ENCODE measurements at regions not wholly inside any gene's neighbourhood (a gene's known extent, or its start where the extent isn't known, plus 50 kb on each side); places are given as distances from the start of the nearest gene placed in this dataset.

DNA sequence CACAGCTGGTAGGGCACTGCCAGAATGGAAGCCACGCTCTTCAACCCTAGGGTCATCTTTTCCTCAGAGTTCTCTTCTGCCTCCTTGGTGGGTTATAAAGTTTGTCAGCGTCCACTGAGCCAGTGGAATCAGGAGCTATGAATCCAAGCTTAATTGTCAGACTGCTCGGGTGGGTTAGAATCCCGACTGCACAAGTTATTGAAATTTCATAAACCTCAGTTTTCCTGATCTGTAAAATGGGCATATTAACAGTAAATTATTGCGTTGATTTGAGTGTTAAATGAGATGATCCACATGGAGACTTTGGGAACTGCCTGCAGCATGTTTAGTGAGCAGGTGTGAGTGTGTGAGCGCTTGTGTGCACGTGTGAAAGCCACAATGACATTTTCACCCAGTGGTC, 400.5 kb upstream of the CDH11 start:
- no peak for TF ChIP-seq CREB1 (IDR thresholded peaks at IDR 0.05; ENCODE audit: low read depth)
- TF ChIP-seq CEBPB (IDR thresholded peaks at IDR 0.05) = no peak
- TF ChIP-seq FOXM1 (IDR thresholded peaks at IDR 0.05; ENCODE audit: borderline replicate concordance, low read depth) = no peak
- TF ChIP-seq, protein P1, sequence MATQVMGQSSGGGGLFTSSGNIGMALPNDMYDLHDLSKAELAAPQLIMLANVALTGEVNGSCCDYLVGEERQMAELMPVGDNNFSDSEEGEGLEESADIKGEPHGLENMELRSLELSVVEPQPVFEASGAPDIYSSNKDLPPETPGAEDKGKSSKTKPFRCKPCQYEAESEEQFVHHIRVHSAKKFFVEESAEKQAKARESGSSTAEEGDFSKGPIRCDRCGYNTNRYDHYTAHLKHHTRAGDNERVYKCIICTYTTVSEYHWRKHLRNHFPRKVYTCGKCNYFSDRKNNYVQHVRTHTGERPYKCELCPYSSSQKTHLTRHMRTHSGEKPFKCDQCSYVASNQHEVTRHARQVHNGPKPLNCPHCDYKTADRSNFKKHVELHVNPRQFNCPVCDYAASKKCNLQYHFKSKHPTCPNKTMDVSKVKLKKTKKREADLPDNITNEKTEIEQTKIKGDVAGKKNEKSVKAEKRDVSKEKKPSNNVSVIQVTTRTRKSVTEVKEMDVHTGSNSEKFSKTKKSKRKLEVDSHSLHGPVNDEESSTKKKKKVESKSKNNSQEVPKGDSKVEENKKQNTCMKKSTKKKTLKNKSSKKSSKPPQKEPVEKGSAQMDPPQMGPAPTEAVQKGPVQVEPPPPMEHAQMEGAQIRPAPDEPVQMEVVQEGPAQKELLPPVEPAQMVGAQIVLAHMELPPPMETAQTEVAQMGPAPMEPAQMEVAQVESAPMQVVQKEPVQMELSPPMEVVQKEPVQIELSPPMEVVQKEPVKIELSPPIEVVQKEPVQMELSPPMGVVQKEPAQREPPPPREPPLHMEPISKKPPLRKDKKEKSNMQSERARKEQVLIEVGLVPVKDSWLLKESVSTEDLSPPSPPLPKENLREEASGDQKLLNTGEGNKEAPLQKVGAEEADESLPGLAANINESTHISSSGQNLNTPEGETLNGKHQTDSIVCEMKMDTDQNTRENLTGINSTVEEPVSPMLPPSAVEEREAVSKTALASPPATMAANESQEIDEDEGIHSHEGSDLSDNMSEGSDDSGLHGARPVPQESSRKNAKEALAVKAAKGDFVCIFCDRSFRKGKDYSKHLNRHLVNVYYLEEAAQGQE (IDR thresholded peaks at IDR 0.05; ENCODE audit: low read depth) = no peak
- TF ChIP-seq NFIC (IDR thresholded peaks at IDR 0.05) = no peak

- no peak for TF ChIP-seq TAF1 (IDR thresholded peaks at IDR 0.05; ENCODE audit: low read depth)
- no peak for TF ChIP-seq ZBTB7A (IDR thresholded peaks at IDR 0.05; ENCODE audit: low read depth)
- no peak for TF ChIP-seq TCF12 (IDR thresholded peaks at IDR 0.05; ENCODE audit: low read depth)
- TF ChIP-seq YY1 (IDR thresholded peaks at IDR 0.05; ENCODE audit: low read depth) = no peak
- no peak for TF ChIP-seq EP300 (IDR thresholded peaks at IDR 0.05; ENCODE audit: borderline replicate concordance)
- TF ChIP-seq CREB1 (IDR thresholded peaks at IDR 0.05; ENCODE audit: low read depth) = no peak
- no peak for TF ChIP-seq NFIC (IDR thresholded peaks at IDR 0.05)
- TF ChIP-seq, protein P2, sequence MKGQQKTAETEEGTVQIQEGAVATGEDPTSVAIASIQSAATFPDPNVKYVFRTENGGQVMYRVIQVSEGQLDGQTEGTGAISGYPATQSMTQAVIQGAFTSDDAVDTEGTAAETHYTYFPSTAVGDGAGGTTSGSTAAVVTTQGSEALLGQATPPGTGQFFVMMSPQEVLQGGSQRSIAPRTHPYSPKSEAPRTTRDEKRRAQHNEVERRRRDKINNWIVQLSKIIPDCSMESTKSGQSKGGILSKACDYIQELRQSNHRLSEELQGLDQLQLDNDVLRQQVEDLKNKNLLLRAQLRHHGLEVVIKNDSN (IDR thresholded peaks at IDR 0.05) = no peak
- TF ChIP-seq TEAD4 (IDR thresholded peaks at IDR 0.05) = no peak
- TF ChIP-seq EGR1 (IDR thresholded peaks at IDR 0.05) = no peak
- no peak for TF ChIP-seq MAX (IDR thresholded peaks at IDR 0.05)
- TF ChIP-seq CEBPB (IDR thresholded peaks at IDR 0.05) = no peak
- TF ChIP-seq, protein P1 (IDR thresholded peaks at IDR 0.05; ENCODE audit: low read depth) = no peak
- TF ChIP-seq RAD21 (IDR thresholded peaks at IDR 0.05; ENCODE audit: low read depth) = no peak
- TF ChIP-seq FOXM1 (IDR thresholded peaks at IDR 0.05; ENCODE audit: borderline replicate concordance, low read depth) = no peak
Measured at GRCh38 chr16:65521633-65522328, 399.9 kb upstream of the CDH11 start.

DNA sequence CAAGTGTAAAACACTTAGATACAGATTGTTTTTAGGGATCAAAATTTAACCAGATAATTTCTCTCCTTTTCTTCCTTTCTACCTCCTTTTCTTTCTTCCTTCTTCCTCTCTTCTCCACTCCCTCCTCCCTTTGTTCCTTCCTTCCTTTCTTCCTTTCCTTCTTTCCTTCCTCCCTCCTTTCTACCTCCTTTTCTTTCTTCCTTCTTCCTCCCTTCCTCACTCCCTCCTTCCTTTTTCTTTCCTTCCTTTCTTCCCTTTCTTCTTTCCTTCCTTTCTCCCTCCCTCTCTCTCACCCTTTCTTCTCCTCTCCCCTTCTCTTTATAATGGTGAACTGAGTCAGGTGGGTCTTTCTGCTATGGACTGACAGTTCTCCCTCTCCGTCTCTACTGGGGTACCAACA, 397.5 kb upstream of the CDH11 start:
- TF ChIP-seq CEBPB (IDR thresholded peaks at IDR 0.05) (no peak), EGR1 (IDR thresholded peaks at IDR 0.05) (no peak), TAF1 (IDR thresholded peaks at IDR 0.05; ENCODE audit: low read depth) (no peak), EP300 (IDR thresholded peaks at IDR 0.05; ENCODE audit: borderline replicate concordance) (no peak), NFIC (IDR thresholded peaks at IDR 0.05) (no peak), CREB1 (IDR thresholded peaks at IDR 0.05; ENCODE audit: low read depth) (no peak), YY1 (IDR thresholded peaks at IDR 0.05; ENCODE audit: low read depth) (no peak)

DNA sequence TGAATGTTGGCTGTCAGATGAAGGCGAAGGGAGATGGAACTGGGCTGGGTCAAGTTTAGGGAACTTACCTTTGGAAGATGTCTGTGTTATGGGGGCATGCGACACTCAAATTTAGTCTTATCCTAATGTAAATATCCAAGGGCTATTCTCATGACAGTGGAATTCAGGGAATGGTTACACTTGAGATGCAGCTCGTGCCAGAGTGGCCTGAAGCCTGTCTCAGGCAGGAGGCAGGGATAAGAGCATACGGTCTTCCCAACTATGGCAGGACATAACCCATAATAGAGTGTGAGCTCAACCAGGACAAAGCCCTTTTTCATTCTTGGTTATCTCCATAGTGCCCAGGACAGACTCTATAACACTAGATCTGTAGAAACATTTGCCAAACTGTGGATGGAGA, 393.3 kb upstream of the CDH11 start:
- TF ChIP-seq, protein P2 (IDR thresholded peaks at IDR 0.05) = no peak
- TF ChIP-seq TAF1 (IDR thresholded peaks at IDR 0.05; ENCODE audit: low read depth) (no peak), MAX (IDR thresholded peaks at IDR 0.05) (no peak), FOXM1 (IDR thresholded peaks at IDR 0.05; ENCODE audit: borderline replicate concordance, low read depth) (no peak), TEAD4 (IDR thresholded peaks at IDR 0.05) (no peak), EGR1 (IDR thresholded peaks at IDR 0.05) (no peak), EP300 (IDR thresholded peaks at IDR 0.05; ENCODE audit: borderline replicate concordance) (no peak), TCF12 (IDR thresholded peaks at IDR 0.05; ENCODE audit: low read depth) (no peak), CEBPB (IDR thresholded peaks at IDR 0.05) (no peak), CREB1 (IDR thresholded peaks at IDR 0.05; ENCODE audit: low read depth) (no peak)
- TF ChIP-seq, protein P1 (IDR thresholded peaks at IDR 0.05; ENCODE audit: low read depth) = no peak

All from Ishikawa (cell line).